HEK293 (cell line): ENCODE measurements at regions not wholly inside any gene's neighbourhood (a gene's known extent, or its start where the extent isn't known, plus 50 kb on each side); places are given as distances from the start of the nearest gene placed in this dataset.

Source experiments
- CTCF ChIA-PET: fragments of 350-600 bp; formaldehyde crosslinking; extraction: SDS; loops from one replicate; lab custom pipeline; 2021; ENCODE audit warnings: antibody characterized with exemption; lab: Yijun Ruan, JAX
- POLR2A ChIA-PET: fragments of 300-600 bp; formaldehyde crosslinking; extraction: SDS; loops from one replicate; lab custom pipeline; 2020; ENCODE audit warnings: antibody characterized with exemption, inconsistent platforms; lab: Yijun Ruan, JAX
- H3K27ac ChIP-seq: fragments of 200-500 bp; sonication (Bioruptor generic); 2 replicates; pipeline ENCODE4 v1.5.1; 2014; ENCODE audit warnings: low read depth, low read length, control low read depth, inconsistent platforms; ENCODE audit errors: extremely low read depth
- H3K36me3 ChIP-seq, 2 experiments: fragments of 200-500 bp in 1 of 2; sonication (Bioruptor generic) in 1 of 2; 1 replicate in 1 of 2; 2 replicates in 1 of 2; pipeline ENCODE4 v1.5.1; 2014 to 2017; ENCODE audit warnings: inconsistent platforms in 2 of 2, low read length in 2 of 2; ENCODE audit not compliant: control insufficient read depth in 2 of 2, insufficient read depth in 1 of 2
- H3K4me1 ChIP-seq: fragments of 200-500 bp; sonication (Bioruptor generic); 2 replicates; pipeline ENCODE4 v1.5.1; 2014; ENCODE audit warnings: mild to moderate bottlenecking, low read length, inconsistent platforms; ENCODE audit not compliant: control insufficient read depth, insufficient read depth
- H3K4me3 ChIP-seq: 2 replicates; pipeline ENCODE4 v1.5.1; 2011; ENCODE audit warnings: low read depth, mild to moderate bottlenecking, control low read depth, low read length, moderate library complexity
- H3K9me3 ChIP-seq: fragments of 200-500 bp; sonication (Bioruptor generic); 2 replicates; pipeline ENCODE4 v1.5.1; 2014; ENCODE audit warnings: low read depth, low read length, inconsistent platforms; ENCODE audit not compliant: control insufficient read depth, insufficient read depth
- IKZF3 ChIP-seq: fragments of 450-650 bp; IDR thresholded peaks from 2 replicates; pipeline ENCODE4 v1.5.0; 2018; ENCODE audit warnings: missing biosample characterization, mild to moderate bottlenecking, missing genetic modification characterization, moderate library complexity
- KLF10 ChIP-seq: fragments of 450-650 bp; IDR thresholded peaks from 2 replicates; pipeline ENCODE4 v1.5.1; 2018; ENCODE audit warnings: missing biosample characterization, mild to moderate bottlenecking, missing genetic modification characterization
- PBX3 ChIP-seq: sonication (generic); formaldehyde crosslinking; IDR thresholded peaks from 2 replicates; pipeline ENCODE4 v1.8.1; 2022; ENCODE audit warnings: mild to moderate bottlenecking, moderate library complexity, missing genetic modification reagents
- RBAK ChIP-seq: fragments of 450-650 bp; formaldehyde crosslinking; IDR thresholded peaks from 2 replicates; pipeline ENCODE4 v1.5.1; 2016; ENCODE audit warnings: missing biosample characterization, missing genetic modification characterization
- SALL2 ChIP-seq: fragments of 450-650 bp; formaldehyde crosslinking; IDR thresholded peaks from 2 replicates; pipeline ENCODE4 v1.5.0; 2017; ENCODE audit warnings: missing biosample characterization, mild to moderate bottlenecking, missing genetic modification characterization, borderline replicate concordance
- SETDB1 ChIP-seq: IDR thresholded peaks from one replicate; pipeline ENCODE4 v1.6.1; 2017; ENCODE audit warnings: mild to moderate bottlenecking, low read length, moderate library complexity, mixed read lengths; ENCODE audit not compliant: insufficient read length
- TCF7L2 ChIP-seq: IDR thresholded peaks from 2 replicates; pipeline ENCODE4 v1.6.1; 2011; ENCODE audit warnings: low read depth, mild to moderate bottlenecking, inconsistent platforms, low read length, moderate library complexity, borderline replicate concordance
- ZBTB26 ChIP-seq: fragments of 450-650 bp; formaldehyde crosslinking; optimal IDR thresholded peaks from 2 replicates; pipeline ENCODE3; 2016; ENCODE audit warnings: missing biosample characterization, mild to moderate bottlenecking, missing genetic modification characterization
- ZBTB44 ChIP-seq: fragments of 450-650 bp; IDR thresholded peaks from 2 replicates; pipeline ENCODE4 v1.5.1; 2018; ENCODE audit warnings: missing biosample characterization, mild to moderate bottlenecking, missing genetic modification characterization
- ZBTB48 ChIP-seq: fragments of 450-650 bp; formaldehyde crosslinking; IDR thresholded peaks from 2 replicates; pipeline ENCODE4 v1.5.1; 2016; ENCODE audit warnings: missing biosample characterization, missing genetic modification characterization
- ZBTB49 ChIP-seq: fragments of 450-650 bp; formaldehyde crosslinking; IDR thresholded peaks from 2 replicates; pipeline ENCODE4 v1.5.1; 2016; ENCODE audit warnings: missing biosample characterization, missing genetic modification characterization, low read depth
- ZNF157 ChIP-seq: fragments of 450-650 bp; formaldehyde crosslinking; IDR thresholded peaks from 2 replicates; pipeline ENCODE4 v1.5.1; 2016; ENCODE audit warnings: missing biosample characterization, missing genetic modification characterization
- ZNF2 ChIP-seq: fragments of 450-650 bp; formaldehyde crosslinking; IDR thresholded peaks from 2 replicates; pipeline ENCODE4 v1.5.1; 2016; ENCODE audit warnings: missing biosample characterization, missing genetic modification characterization
- ZNF221 ChIP-seq: fragments of 450-650 bp; formaldehyde crosslinking; IDR thresholded peaks from 2 replicates; pipeline ENCODE4 v1.5.1; 2017; ENCODE audit warnings: missing biosample characterization, missing genetic modification characterization, borderline replicate concordance
- ZNF248 ChIP-seq: fragments of 450-650 bp; formaldehyde crosslinking; IDR thresholded peaks from 2 replicates; pipeline ENCODE4 v1.5.1; 2017; ENCODE audit warnings: missing biosample characterization, missing genetic modification characterization
- ZNF274 ChIP-seq, 2 experiments: fragments of 200-500 bp in 1 of 2; fragments of 450-650 bp in 1 of 2; sonication (Bioruptor generic) in 1 of 2; formaldehyde crosslinking in 1 of 2; IDR thresholded peaks; 2 replicates each; pipeline versions ENCODE4 v1.5.1 to v1.6.1; 2014 to 2016; ENCODE audit warnings: borderline replicate concordance in 1 of 2, inconsistent platforms in 1 of 2, low read length in 1 of 2, missing biosample characterization in 1 of 2, missing genetic modification characterization in 1 of 2
- ZNF341 ChIP-seq: fragments of 450-650 bp; formaldehyde crosslinking; IDR thresholded peaks from 2 replicates; pipeline ENCODE4; 2016; ENCODE audit warnings: low read depth, missing biosample characterization, missing genetic modification characterization
- ZNF394 ChIP-seq: fragments of 450-650 bp; formaldehyde crosslinking; IDR thresholded peaks from 2 replicates; pipeline ENCODE4 v1.5.1; 2016; ENCODE audit warnings: missing biosample characterization, missing genetic modification characterization, mild to moderate bottlenecking, moderate library complexity, borderline replicate concordance
- ZNF544 ChIP-seq: fragments of 450-650 bp; formaldehyde crosslinking; IDR thresholded peaks from 2 replicates; pipeline ENCODE4 v1.5.0; 2017; ENCODE audit warnings: missing biosample characterization, missing genetic modification characterization
- ZNF658 ChIP-seq: fragments of 450-650 bp; formaldehyde crosslinking; IDR thresholded peaks from 2 replicates; pipeline ENCODE4; 2016; ENCODE audit warnings: missing biosample characterization, missing genetic modification characterization
- ZNF664 ChIP-seq: fragments of 450-650 bp; formaldehyde crosslinking; IDR thresholded peaks from 2 replicates; pipeline ENCODE4 v1.5.1; 2016; ENCODE audit warnings: missing biosample characterization, missing genetic modification characterization

GRCh38 chr15:94761574-94761973, 530.2 kb downstream of the MCTP2 start:
- H3K27ac ChIP-seq = no peak overlapping the region
- no peaks in the 10 kb centered on the region for H3K9me3 ChIP-seq
- no peak overlapping the region for H3K4me3 ChIP-seq
- ChIA-PET CTCF (interaction anchor here (0.6 to 1.0 kb wide), 2 partner anchors 10 to 284 kb away, joined by 3 to 5 read pairs; no protein-coding TSS in a partner anchor), POLR2A (interaction anchor here (1.3 kb wide), 1 partner anchor 47 kb away, joined by 3 read pairs; no protein-coding TSS in a partner anchor)
- no peaks in the 10 kb centered on the region for H3K36me3 ChIP-seq
- TF ChIP-seq ZNF248 (tag by site-specific recombination) (no peak), ZBTB44 (no peak), KLF10 (tag by site-specific recombination) (no peak), ZNF221 (tag by site-specific recombination) (no peak)
- H3K4me1 ChIP-seq = no peaks in the 10 kb centered on the region

- H3K4me1 ChIP-seq = no peaks in the 10 kb centered on the region
- no peaks in the 10 kb centered on the region for H3K9me3 ChIP-seq
- ChIA-PET POLR2A (no interaction called here), CTCF (no interaction called here)
- no peak overlapping the region for H3K4me3 ChIP-seq
- no peaks in the 10 kb centered on the region for H3K36me3 ChIP-seq
- TF ChIP-seq ZNF274 (IDR thresholded peaks at IDR 0.05; ENCODE audit: low read length) (no peak), ZNF274 (tag by site-specific recombination; IDR thresholded peaks at IDR 0.05; ENCODE audit: borderline replicate concordance) (no peak), ZBTB26 (tag by site-specific recombination) (no peak), RBAK (tag by site-specific recombination) (no peak), ZNF2 (tag by site-specific recombination) (no peak), ZNF658 (tag by site-specific recombination) (no peak), SALL2 (tag by site-specific recombination) (no peak)
- H3K27ac ChIP-seq = no peak overlapping the region
These were observed 537.7 kb downstream of the MCTP2 start for GRCh38 chr15:94769089-94769488.

- ChIA-PET POLR2A (no interaction called here), CTCF (interaction anchor here (0.6 kb wide), 1 partner anchor 370 kb away, joined by 3 read pairs; no protein-coding TSS in a partner anchor)
- H3K27ac ChIP-seq = no peak overlapping the region
- no peaks in the 10 kb centered on the region for H3K36me3 ChIP-seq
- no peaks in the 10 kb centered on the region for H3K9me3 ChIP-seq
- no peak overlapping the region for H3K4me3 ChIP-seq
- H3K4me1 ChIP-seq = no peaks in the 10 kb centered on the region
- TF ChIP-seq RBAK (tag by site-specific recombination) (no peak), PBX3 (no peak), ZBTB48 (tag by site-specific recombination) (no peak), ZNF157 (no peak), IKZF3 (tag by site-specific recombination) (no peak), ZNF221 (tag by site-specific recombination) (no peak)
These were observed 538.8 kb downstream of the MCTP2 start for GRCh38 chr15:94770199-94770598.

GRCh38 chr15:94777037-94777436, 545.7 kb downstream of the MCTP2 start:
- Histone ChIP-seq H3K36me3 (no peaks in the 10 kb centered on the region), H3K9me3 (no peaks in the 10 kb centered on the region), H3K27ac (no peak overlapping the region), H3K4me3 (no peak overlapping the region), H3K4me1 (no peaks in the 10 kb centered on the region)
- CTCF ChIA-PET = no interaction called here
- POLR2A ChIA-PET = no interaction called here
- TF ChIP-seq SETDB1 (no peak), ZNF664 (tag by site-specific recombination) (no peak), ZNF248 (tag by site-specific recombination) (no peak), ZBTB49 (tag by site-specific recombination) (no peak), ZNF341 (tag by site-specific recombination) (no peak), ZNF394 (no peak), TCF7L2 (no peak), ZNF544 (tag by site-specific recombination) (no peak)
